A549 (cell line): ENCODE measurements at regions not wholly inside any gene's neighbourhood (a gene's known extent, or its start where the extent isn't known, plus 50 kb on each side); places are given as distances from the start of the nearest gene placed in this dataset.

Experiments used
- ATAC-seq, 2 experiments: fragments of 200-7000 bp in 1 of 2; fragments of >200 bp in 1 of 2; cut with Nextera tagmentation in 1 of 2; cut with Tn5 transposase in 1 of 2; 3 replicates each; pipeline versions ENCODE4 v1.8.0 to v1.9.1; 2018 to 2020; ENCODE audit warnings: mild to moderate bottlenecking in 1 of 2, moderate library complexity in 1 of 2
- CTCF ChIA-PET: fragments of 300-600 bp; sonication (Branson Sonifier 250); formaldehyde crosslinking; extraction: SDS; loops from one replicate; lab custom pipeline; 2021; ENCODE audit warnings: antibody characterized with exemption, inconsistent platforms; lab: Yijun Ruan, JAX
- POLR2A ChIA-PET: fragments of 350-600 bp; formaldehyde crosslinking; extraction: SDS; loops from one replicate; lab custom pipeline; 2021; ENCODE audit warnings: antibody characterized with exemption, inconsistent platforms; lab: Yijun Ruan, JAX
- DNase-seq, 2 experiments: peaks; one replicate each; pipeline versions ENCODE4 v3.0.0 to v3.0.0-alpha.2; 2011 to 2016; ENCODE audit warnings: low read depth in 1 of 2, low spot score in 1 of 2
- FAIRE-seq: peaks from 2 replicates; lab custom pipeline; 2011; peaks lifted over from hg19 to GRCh38; lab: Jason Lieb, UNC
- H3K27ac ChIP-seq, 2 experiments: fragments of >200 bp; sonication (Bioruptor Twin); formaldehyde crosslinking; 3 replicates each; pipeline ENCODE4 v1.5.1; 2016 to 2017
- H3K4me1 ChIP-seq: fragments of >200 bp; sonication (Bioruptor Twin); formaldehyde crosslinking; 3 replicates; pipeline ENCODE4 v1.6.1; 2016
- H3K4me2 ChIP-seq: fragments of >200 bp; sonication (Bioruptor Twin); formaldehyde crosslinking; 3 replicates; pipeline ENCODE4 v1.6.1; 2016
- H3K4me3 ChIP-seq: fragments of >200 bp; sonication (Bioruptor Twin); formaldehyde crosslinking; 3 replicates; pipeline ENCODE4 v1.5.1; 2016
- H3K9me3 ChIP-seq: fragments of >200 bp; sonication (Bioruptor Twin); formaldehyde crosslinking; 3 replicates; pipeline ENCODE4 v1.6.1; 2016
- ATOH8 ChIP-seq: fragments of 250-450 bp; sonication (Bioruptor Pico); IDR thresholded peaks from 2 replicates; pipeline ENCODE4 v1.5.0; 2020; ENCODE audit warnings: low read depth, mild to moderate bottlenecking, moderate library complexity
- CBX2 ChIP-seq: fragments of 200-600 bp; sonication (generic); IDR thresholded peaks from 2 replicates; pipeline ENCODE4 v1.6.1; 2016; ENCODE audit warnings: low read depth, mild to moderate bottlenecking, borderline replicate concordance
- CEBPB ChIP-seq, 2 experiments: fragments of >200 bp in 1 of 2; sonication (Bioruptor Twin) in 1 of 2; formaldehyde crosslinking in 1 of 2; IDR thresholded peaks; 2 replicates each; pipeline ENCODE4 v1.6.1; 2012 to 2016
- CHD2 ChIP-seq: fragments of 150-350 bp; IDR thresholded peaks from 2 replicates; pipeline ENCODE4 v1.6.1; 2014; ENCODE audit warnings: low read length; ENCODE audit not compliant: partially characterized antibody
- CHD4 ChIP-seq: fragments of 200-600 bp; sonication (generic); IDR thresholded peaks from 2 replicates; pipeline ENCODE4 v1.6.1; 2016; ENCODE audit warnings: antibody characterized with exemption, mild to moderate bottlenecking, borderline replicate concordance
- E2F6 ChIP-seq: IDR thresholded peaks from 2 replicates; pipeline ENCODE4 v1.6.1; 2012; ENCODE audit warnings: low read depth, borderline replicate concordance
- EHF ChIP-seq: fragments of 250-450 bp; sonication (Bioruptor Pico); IDR thresholded peaks from 2 replicates; pipeline ENCODE4 v1.5.0; 2020; ENCODE audit warnings: mild to moderate bottlenecking
- EHMT2 ChIP-seq: fragments of 200-600 bp; sonication (generic); IDR thresholded peaks from 2 replicates; pipeline ENCODE4 v1.6.1; 2016; ENCODE audit warnings: antibody characterized with exemption, low read depth, mild to moderate bottlenecking, moderate library complexity
- EP300 ChIP-seq, 2 experiments: fragments of >200 bp; sonication (Bioruptor Twin); formaldehyde crosslinking; IDR thresholded peaks; 2 replicates in 1 of 2; 3 replicates in 1 of 2; pipeline ENCODE4 v1.6.1; 2016 to 2017
- ESRRA ChIP-seq: fragments of 150-350 bp; IDR thresholded peaks from 2 replicates; pipeline ENCODE4 v1.6.1; 2014; ENCODE audit warnings: mild to moderate bottlenecking, low read length, borderline replicate concordance
- FOSL2 ChIP-seq, 2 experiments: fragments of 450-650 bp in 1 of 2; fragments of >200 bp in 1 of 2; sonication (Bioruptor Twin) in 1 of 2; formaldehyde crosslinking; IDR thresholded peaks; 2 replicates each; pipeline versions ENCODE4 v1.5.0 to v1.6.1; 2016 to 2020; ENCODE audit warnings: mild to moderate bottlenecking in 1 of 2, moderate library complexity in 1 of 2
- FOXS1 ChIP-seq: fragments of 250-450 bp; sonication (Bioruptor Pico); IDR thresholded peaks from 2 replicates; pipeline ENCODE4 v1.5.0; 2020; ENCODE audit warnings: mild to moderate bottlenecking, moderate library complexity
- GATA3 ChIP-seq: IDR thresholded peaks from 2 replicates; pipeline ENCODE4 v1.6.1; 2012; ENCODE audit warnings: borderline replicate concordance
- HEYL ChIP-seq: fragments of 250-450 bp; sonication (Bioruptor Pico); IDR thresholded peaks from 2 replicates; pipeline ENCODE4 v1.8.0; 2021; ENCODE audit warnings: mild to moderate bottlenecking, moderate library complexity
- HOXA7 ChIP-seq: fragments of 250-450 bp; sonication (Bioruptor Pico); IDR thresholded peaks from 2 replicates; pipeline ENCODE4 v1.5.0; 2020; ENCODE audit warnings: mild to moderate bottlenecking, moderate library complexity
- HOXB5 ChIP-seq: fragments of 250-450 bp; sonication (Bioruptor Pico); IDR thresholded peaks from 2 replicates; pipeline ENCODE4 v1.5.0; 2020; ENCODE audit warnings: mild to moderate bottlenecking, moderate library complexity
- MAFK ChIP-seq: fragments of 450-650 bp; IDR thresholded peaks from 2 replicates; pipeline ENCODE4 v1.6.1; 2014; ENCODE audit not compliant: partially characterized antibody
- MAX ChIP-seq: IDR thresholded peaks from 2 replicates; pipeline ENCODE4 v1.6.1; 2012
- NFE2L2 ChIP-seq: fragments of 150-350 bp; conservative IDR thresholded peaks from 2 replicates; pipeline ENCODE4 v1.6.1; 2014; ENCODE audit warnings: low read length
- NR3C1 ChIP-seq: fragments of >200 bp; sonication (Bioruptor Twin); formaldehyde crosslinking; IDR thresholded peaks from 3 replicates; pipeline ENCODE4 v1.6.1; 2017
- PBX3 ChIP-seq: IDR thresholded peaks from 2 replicates; pipeline ENCODE4 v1.6.1; 2012
- PHF8 ChIP-seq: fragments of 200-600 bp; sonication (generic); IDR thresholded peaks from 2 replicates; pipeline ENCODE4 v1.6.1; 2016; ENCODE audit warnings: low read depth, mild to moderate bottlenecking, antibody characterized with exemption, moderate library complexity, borderline replicate concordance
- POLR2AphosphoS2 ChIP-seq: conservative IDR thresholded peaks from 2 replicates; pipeline ENCODE4 v1.6.1; 2012; ENCODE audit warnings: low read length, improper control_type of control experiment, inconsistent platforms
- RARB ChIP-seq: fragments of 250-450 bp; sonication (Bioruptor Pico); IDR thresholded peaks from 2 replicates; pipeline ENCODE4 v1.8.0; 2021; ENCODE audit warnings: mild to moderate bottlenecking, moderate library complexity
- RCOR1 ChIP-seq: fragments of 150-350 bp; IDR thresholded peaks from 2 replicates; pipeline ENCODE4 v1.6.1; 2014; ENCODE audit warnings: antibody characterized with exemption, low read length, low read depth
- REST ChIP-seq: fragments of 200-600 bp; sonication (generic); IDR thresholded peaks from 2 replicates; pipeline ENCODE4 v1.6.1; 2016; ENCODE audit warnings: antibody characterized with exemption, mild to moderate bottlenecking, moderate library complexity
- RFX5 ChIP-seq: fragments of 450-650 bp; IDR thresholded peaks from 2 replicates; pipeline ENCODE4 v1.7.1; 2014; ENCODE audit warnings: antibody characterized with exemption, mild to moderate bottlenecking, moderate library complexity
- SMC3 ChIP-seq: fragments of >200 bp; sonication (Bioruptor Twin); formaldehyde crosslinking; IDR thresholded peaks from 3 replicates; pipeline ENCODE4 v1.6.1; 2018; ENCODE audit warnings: inconsistent platforms
- SREBF2 ChIP-seq: fragments of 450-650 bp; IDR thresholded peaks from 2 replicates; pipeline ENCODE4 v1.6.1; 2014; ENCODE audit warnings: mild to moderate bottlenecking, moderate library complexity
- TFCP2L1 ChIP-seq: fragments of 250-450 bp; sonication (Bioruptor Pico); IDR thresholded peaks from 2 replicates; pipeline ENCODE4 v1.5.0; 2021; ENCODE audit warnings: mild to moderate bottlenecking
- USF2 ChIP-seq: fragments of 450-650 bp; IDR thresholded peaks from 2 replicates; pipeline ENCODE4 v1.6.1; 2014; ENCODE audit warnings: antibody characterized with exemption
- ZNF302 ChIP-seq: fragments of 250-450 bp; sonication (Bioruptor Pico); IDR thresholded peaks from 2 replicates; pipeline ENCODE4 v1.9.0; 2021; ENCODE audit warnings: inconsistent platforms, mild to moderate bottlenecking, moderate library complexity
- WGBS: methylation state at CpG from one replicate; pipeline ENCODE4 v1.1.6; 2017; ENCODE audit errors: missing lambda C conversion rate; 5-methylcytosine and 5-hydroxymethylcytosine counted together

- TF ChIP-seq EP300 (IDR thresholded peaks at IDR 0.05) (no peak), RCOR1 (no peak), NR3C1 (no peak), NFE2L2 (no peak), GATA3 (no peak)
- TF ChIP-seq, all 56 proteins: peak for 0
Observed at GRCh38 chr11:29095821-29096220, 921.0 kb downstream of the KCNA4 start (continued).

- WGBS = 70% methylated on average over 1 of the region's 1 CpG
- Histone ChIP-seq H3K27ac (peak overlapping the region; percentile 86 to 91), H3K4me3 (peak overlapping the region; percentile 6; the same call in 1 of the 3 replicates), H3K4me1 (peaks cover 26% of the 10 kb centered on the region), H3K4me2 (peak overlapping the region; percentile 66), H3K9me3 (peaks cover 20% of the 10 kb centered on the region)
- FAIRE-seq (no peak), DNase-seq (peak; percentile 33 to 61), ATAC-seq (peak; percentile 74 to 96; a peak in 5 of 6 replicates)
- ChIA-PET POLR2A (interaction anchor here (0.6 to 1.9 kb wide), 3 partner anchors 26 to 526 kb away, joined by 4 to 8 read pairs (median 4); no protein-coding TSS in a partner anchor), CTCF (interaction anchor here (0.6 to 1.5 kb wide), 2 partner anchors 74 to 235 kb away, joined by 3 to 5 read pairs; no protein-coding TSS in a partner anchor)
- TF ChIP-seq E2F6 (no peak), RARB (CRISPR knock-in tag) (no peak), GATA3 (peak; percentile 88; the same call in 1 of the 2 replicates), NFE2L2 (no peak), USF2 (no peak), FOSL2 (IDR thresholded peaks at IDR 0.05) (peak; percentile 40; the same call in 1 of the 2 replicates), FOSL2 (CRISPR knock-in tag; IDR thresholded peaks at IDR 0.05) (peak; percentile 70; the same call in 1 of the 2 replicates), HOXA7 (CRISPR knock-in tag) (no peak), EP300 (IDR thresholded peaks at IDR 0.05) (peak; percentile 33 to 74; a peak in 2 of 5 replicates), HOXB5 (no peak), ESRRA (no peak), FOXS1 (no peak), ATOH8 (CRISPR knock-in tag) (no peak), HEYL (CRISPR knock-in tag) (no peak), REST (no peak), MAFK (no peak), CEBPB (IDR thresholded peaks at IDR 0.05) (peak; percentile 40 to 77; a peak in 3 of 4 replicates), TFCP2L1 (CRISPR knock-in tag) (no peak), CBX2 (no peak), CHD4 (no peak), POLR2AphosphoS2 (no peak), SMC3 (peak; percentile 38; the same call in 2 of the 3 replicates), CHD2 (no peak), MAX (peak; percentile 35; the same call in 1 of the 2 replicates), EHF (CRISPR knock-in tag) (no peak), PHF8 (no peak), ZNF302 (CRISPR knock-in tag) (no peak), SREBF2 (no peak), PBX3 (no peak), RFX5 (no peak), EHMT2 (no peak)
Observed at GRCh38 chr11:29093416-29094120, 923.3 kb downstream of the KCNA4 start.
